ENCODE measurements at regions not wholly inside any gene's neighbourhood (a gene's known extent, or its start where the extent isn't known, plus 50 kb on each side); places are given as distances from the start of the nearest gene placed in this dataset.

DNA sequence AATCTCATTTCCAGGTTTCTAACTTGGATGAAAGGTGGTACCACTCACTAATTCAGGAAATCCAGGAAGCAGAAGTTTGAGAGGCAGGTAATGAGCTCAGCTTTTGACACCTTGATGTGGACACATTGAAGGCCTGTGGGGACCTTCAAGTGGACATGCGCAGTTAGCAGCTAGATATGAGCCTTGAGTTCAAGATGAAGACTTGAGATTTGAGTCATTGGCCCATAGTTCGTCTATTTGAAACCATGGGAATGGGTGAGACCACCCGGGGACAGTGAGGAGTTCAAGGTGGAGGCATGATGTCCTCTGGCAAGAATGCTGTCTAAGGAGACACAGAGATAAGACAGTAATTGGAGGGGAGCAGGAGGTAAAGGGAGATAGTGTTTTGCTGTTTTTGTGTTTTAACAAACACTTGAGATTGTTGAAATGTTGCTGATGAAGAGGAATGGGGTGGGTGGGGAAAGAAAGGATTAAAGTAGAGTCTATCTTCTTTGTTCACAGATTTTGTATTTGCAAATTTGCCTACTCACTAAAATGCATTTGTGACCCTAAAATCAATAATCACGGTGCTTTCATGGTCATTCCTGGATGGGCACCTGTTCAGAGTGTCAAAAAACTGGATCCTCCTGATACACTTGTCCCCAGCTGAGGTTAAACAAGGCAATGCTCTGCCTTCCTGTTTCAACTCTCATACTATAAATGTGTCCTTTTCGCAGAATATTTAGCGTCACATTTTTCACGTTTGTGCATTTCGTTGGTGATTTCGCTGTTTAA is 69.5 kb upstream of the PLXNC1 start:
- no peaks in the 10 kb centered on the region for H3K9me3 ChIP-seq
- intact Hi-C loops (cut with DNase I): no loop called here
- WGBS, 2 donors: 87 to 90% methylated on average over 9 of the region's 9 CpGs
- H3K4me3 ChIP-seq: no peak overlapping the region
- H3K36me3 ChIP-seq: no peaks in the 10 kb centered on the region
- peaks cover 0 to 23% (median 15%) of the 10 kb centered on the region in 3 donors for H3K4me1 ChIP-seq
- TF ChIP-seq POLR2A (IDR thresholded peaks at IDR 0.05): no peak
- TF ChIP-seq, protein P1, sequence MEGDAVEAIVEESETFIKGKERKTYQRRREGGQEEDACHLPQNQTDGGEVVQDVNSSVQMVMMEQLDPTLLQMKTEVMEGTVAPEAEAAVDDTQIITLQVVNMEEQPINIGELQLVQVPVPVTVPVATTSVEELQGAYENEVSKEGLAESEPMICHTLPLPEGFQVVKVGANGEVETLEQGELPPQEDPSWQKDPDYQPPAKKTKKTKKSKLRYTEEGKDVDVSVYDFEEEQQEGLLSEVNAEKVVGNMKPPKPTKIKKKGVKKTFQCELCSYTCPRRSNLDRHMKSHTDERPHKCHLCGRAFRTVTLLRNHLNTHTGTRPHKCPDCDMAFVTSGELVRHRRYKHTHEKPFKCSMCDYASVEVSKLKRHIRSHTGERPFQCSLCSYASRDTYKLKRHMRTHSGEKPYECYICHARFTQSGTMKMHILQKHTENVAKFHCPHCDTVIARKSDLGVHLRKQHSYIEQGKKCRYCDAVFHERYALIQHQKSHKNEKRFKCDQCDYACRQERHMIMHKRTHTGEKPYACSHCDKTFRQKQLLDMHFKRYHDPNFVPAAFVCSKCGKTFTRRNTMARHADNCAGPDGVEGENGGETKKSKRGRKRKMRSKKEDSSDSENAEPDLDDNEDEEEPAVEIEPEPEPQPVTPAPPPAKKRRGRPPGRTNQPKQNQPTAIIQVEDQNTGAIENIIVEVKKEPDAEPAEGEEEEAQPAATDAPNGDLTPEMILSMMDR (IDR thresholded peaks at IDR 0.05): no peak
- no peak for DNase-seq
- no peak overlapping the region for H3K27ac ChIP-seq
- H3K27me3 ChIP-seq: no peaks in the 10 kb centered on the region

DNA sequence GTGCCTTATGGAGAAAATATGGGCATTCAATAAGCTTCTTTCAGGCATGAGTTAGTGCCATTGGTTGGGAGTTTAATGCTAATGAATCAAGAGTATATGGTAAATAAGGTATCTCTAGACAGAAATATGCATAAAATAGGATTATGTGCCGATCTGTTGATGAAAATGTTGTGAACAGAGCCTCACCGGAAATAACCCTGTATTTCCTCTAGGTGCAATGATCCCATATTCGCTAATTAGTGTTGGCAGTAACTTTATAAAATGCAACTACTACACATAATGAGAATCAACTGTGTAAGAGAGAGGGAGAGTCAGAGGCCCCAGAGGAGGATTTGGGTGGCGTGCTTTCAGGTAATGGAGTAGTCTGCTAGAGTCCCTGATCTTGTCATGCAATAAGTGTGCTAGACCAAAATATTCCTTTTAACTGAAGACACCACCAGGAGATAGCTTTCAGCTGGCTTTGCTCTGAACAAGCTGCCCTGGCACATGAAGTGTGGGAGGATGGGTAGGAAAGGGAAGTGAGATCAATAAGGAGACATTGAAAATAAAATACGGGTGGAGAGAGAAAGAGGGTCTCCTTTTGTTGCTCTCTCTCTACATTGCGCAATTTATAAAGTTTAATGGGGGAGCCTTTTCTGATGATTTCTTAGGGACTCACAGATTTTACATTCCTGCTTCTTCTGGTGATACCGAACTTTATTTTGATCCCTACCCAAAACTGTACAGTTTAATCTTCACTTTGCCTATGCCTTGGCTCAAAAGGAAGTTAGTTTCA is 68.6 kb upstream of the PLXNC1 start:
- no peak for DNase-seq
- intact Hi-C loops (cut with DNase I): no loop called here
- WGBS, 2 donors: 80 to 87% methylated on average over 7 of the region's 7 CpGs
- Histone ChIP-seq H3K4me3 (no peak overlapping the region), H3K27me3 (no peaks in the 10 kb centered on the region), H3K36me3 (no peaks in the 10 kb centered on the region), H3K4me1 (peaks cover 0 to 15% (median 10%) of the 10 kb centered on the region in 3 donors), H3K27ac (no peak overlapping the region), H3K9me3 (no peaks in the 10 kb centered on the region)
- TF ChIP-seq, protein P1 (IDR thresholded peaks at IDR 0.05): no peak
- TF ChIP-seq POLR2A (IDR thresholded peaks at IDR 0.05): no peak

DNA sequence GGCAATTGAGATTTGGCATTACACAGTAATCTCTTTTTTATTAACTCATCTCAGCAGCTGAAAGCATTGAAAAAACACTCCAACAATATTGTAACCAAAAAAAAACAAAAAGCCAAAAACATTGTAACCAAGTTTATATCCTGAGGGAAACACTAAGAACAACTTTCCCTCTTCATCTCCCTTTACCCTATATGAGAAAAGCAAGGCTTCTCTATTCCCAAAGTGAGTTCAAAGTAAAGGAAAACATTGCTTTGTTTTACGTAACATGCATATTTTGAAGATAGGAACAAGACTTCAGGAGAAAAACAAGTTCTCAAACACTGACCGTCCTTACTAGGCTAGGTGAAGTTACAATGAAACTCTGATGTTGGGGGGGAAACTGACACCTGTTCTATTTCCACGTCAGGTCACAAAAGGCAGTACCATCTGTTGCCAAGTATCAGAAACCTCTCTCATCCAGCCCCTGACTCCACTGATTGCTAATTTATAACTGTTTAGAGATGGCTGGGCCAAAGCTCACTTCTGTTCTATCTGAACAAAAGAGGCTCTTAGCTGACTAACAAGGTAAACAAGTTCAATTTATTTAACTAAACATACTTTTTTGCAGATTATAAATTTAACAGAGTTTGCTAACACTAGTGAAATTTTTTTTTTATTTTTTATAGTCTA is 67.9 kb upstream of the PLXNC1 start:
- intact Hi-C loops (cut with DNase I): no loop called here
- TF ChIP-seq, protein P1 (IDR thresholded peaks at IDR 0.05): no peak
- no peak for TF ChIP-seq POLR2A (IDR thresholded peaks at IDR 0.05)
- DNase-seq: no peak

DNA sequence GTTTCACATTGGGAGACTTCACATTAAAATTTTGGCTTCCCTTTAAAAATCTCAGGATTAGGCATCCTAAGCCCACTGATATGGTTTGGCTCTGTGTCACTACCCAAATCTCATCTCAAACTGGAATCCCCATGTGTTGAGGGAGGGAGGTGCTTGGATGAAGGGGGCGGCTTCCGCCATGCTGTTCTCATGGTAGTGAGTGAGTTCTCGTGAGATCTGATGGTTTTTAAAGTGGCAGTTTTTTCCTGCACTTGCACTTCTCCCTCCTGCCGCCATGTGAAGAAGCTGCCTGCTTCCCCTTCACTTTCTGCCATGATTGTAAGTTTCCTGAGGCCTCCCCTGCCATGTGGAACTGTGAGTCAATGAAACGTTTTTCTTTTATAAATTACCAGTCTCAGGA is 65.7 kb upstream of the PLXNC1 start:
- Histone ChIP-seq H3K36me3 (no peaks in the 10 kb centered on the region), H3K4me1 (no peaks in the 10 kb centered on the region), H3K27me3 (no peaks in the 10 kb centered on the region), H3K27ac (no peak overlapping the region), H3K4me3 (no peak overlapping the region), H3K9me3 (no peaks in the 10 kb centered on the region)
- TF ChIP-seq POLR2A (IDR thresholded peaks at IDR 0.05): no peak
- TF ChIP-seq, protein P1 (IDR thresholded peaks at IDR 0.05): no peak
- 78 to 93% methylated on average over 5 of the region's 5 CpGs for WGBS, 2 donors
- intact Hi-C loops (cut with DNase I): no loop called here
- no peak for DNase-seq

More for the DNA sequence above, 67.9 kb upstream of the PLXNC1 start:
- H3K27ac ChIP-seq: no peak overlapping the region
- no peaks in the 10 kb centered on the region for H3K9me3 ChIP-seq
- no peaks in the 10 kb centered on the region for H3K36me3 ChIP-seq
- 58 to 60% methylated on average over 3 of the region's 3 CpGs for WGBS, 2 donors
- peaks cover 0 to 8% (median 5%) of the 10 kb centered on the region in 3 donors for H3K4me1 ChIP-seq
- H3K4me3 ChIP-seq: no peak overlapping the region
- H3K27me3 ChIP-seq: no peaks in the 10 kb centered on the region

Measured in esophagus squamous epithelium (tissue), 5 donors.